Spleen (tissue), 11 donors: ENCODE measurements at regions not wholly inside any gene's neighbourhood (a gene's known extent, or its start where the extent isn't known, plus 50 kb on each side); places are given as distances from the start of the nearest gene placed in this dataset.

Experiments
- DNase-seq: peaks from one replicate; pipeline ENCODE4 v3.0.0-alpha.2; 2020
- H3K27ac ChIP-seq, 8 donors: fragments of 200-600 bp; sonication (generic) in 7 of 8; 1 replicate in 4 of 8; 2 replicates in 4 of 8; pipeline versions ENCODE4 v1.5.0 to v1.8.0; 2016 to 2021; ENCODE audit warnings: inconsistent platforms in 4 of 8, mild to moderate bottlenecking in 4 of 8, moderate library complexity in 1 of 8
- H3K27me3 ChIP-seq, 7 donors: fragments of 200-600 bp; sonication (generic) in 6 of 7; replicated peaks in 1 of 7; 1 replicate in 4 of 7; 2 replicates in 3 of 7; pipeline versions ENCODE4 v1.5.0 to v1.8.0; 2016 to 2021; ENCODE audit warnings: inconsistent platforms in 3 of 7, mild to moderate bottlenecking in 1 of 7
- H3K36me3 ChIP-seq, 6 donors: fragments of 200-600 bp; sonication (generic) in 5 of 6; 1 replicate in 4 of 6; 2 replicates in 2 of 6; pipeline versions ENCODE4 v1.5.0 to v1.8.0; 2016 to 2021; ENCODE audit warnings: inconsistent platforms in 2 of 6
- H3K4me1 ChIP-seq, 6 donors: fragments of 200-600 bp; sonication (generic) in 5 of 6; 1 replicate in 3 of 6; 2 replicates in 3 of 6; pipeline versions ENCODE4 v1.5.0 to v1.8.0; 2016 to 2021; ENCODE audit warnings: inconsistent platforms in 3 of 6
- H3K4me3 ChIP-seq, 8 donors: fragments of 200-600 bp; sonication (generic) in 7 of 8; 1 replicate in 4 of 8; 2 replicates in 4 of 8; pipeline versions ENCODE4 v1.5.0 to v1.8.0; 2016 to 2021; ENCODE audit warnings: inconsistent platforms in 4 of 8, mild to moderate bottlenecking in 4 of 8, moderate library complexity in 2 of 8
- H3K9me3 ChIP-seq, 8 donors: fragments of 200-600 bp; sonication (generic) in 7 of 8; 1 replicate in 4 of 8; 2 replicates in 4 of 8; pipeline versions ENCODE4 v1.5.0 to v1.8.0; 2016 to 2021; ENCODE audit warnings: inconsistent platforms in 4 of 8
- POLR2A ChIP-seq, 3 donors: fragments of 450-650 bp; IDR thresholded peaks; one replicate each; pipeline ENCODE4 v1.5.1; 2017; ENCODE audit warnings: antibody characterized with exemption in 3 of 3, mild to moderate bottlenecking in 1 of 3
- POLR2AphosphoS5 ChIP-seq, 3 donors: sonication (generic); formaldehyde crosslinking; IDR thresholded peaks; one replicate each; pipeline ENCODE4 v1.5.1; 2017; ENCODE audit warnings: antibody characterized with exemption in 3 of 3
- WGBS, 5 donors: extraction: QIAGEN DNeasy Blood & Tissue Kit in 3 of 5; methylation state at CpG; one replicate each; pipeline versions ENCODE4 v1.1.5 to v1.1.7; 2013 to 2018; 5-methylcytosine and 5-hydroxymethylcytosine counted together
- intact Hi-C: fragments of 100-400 bp; cut with DNase I; formaldehyde crosslinking; loops from one replicate; pipeline ENCODE4 v1.15.0; 2023; ENCODE audit warnings: low total_unique reads
- TF ChIP-seq, protein P1 (sequence below), 11 experiments: fragments of 200-600 bp in 7 of 11; fragments of 450-650 bp in 4 of 11; sonication (generic) in 4 of 11; IDR thresholded peaks in 8 of 11; conservative IDR thresholded peaks in 3 of 11; 1 replicate in 7 of 11; 2 replicates in 4 of 11; pipeline versions ENCODE4 v1.4.0 to v1.8.0; 2016 to 2021; ENCODE audit warnings: antibody characterized with exemption in 11 of 11, inconsistent platforms in 4 of 11, mild to moderate bottlenecking in 1 of 11
- donor health status: healthy with polysubstance abuse.
- donor health status: DM: no; HTN: no; CAD: no; lungs with moderate emphysema.
- donor health status: DM: no; HTN: no; CAD: no.
- donor health status: Bipolar disorder and iron deficiency.
- donor health status: healthy.
- donor health status: DM: no; HTN: no; CAD: no.
- donor health status: DM: yes; HTN: yes; CAD: no.

DNA sequence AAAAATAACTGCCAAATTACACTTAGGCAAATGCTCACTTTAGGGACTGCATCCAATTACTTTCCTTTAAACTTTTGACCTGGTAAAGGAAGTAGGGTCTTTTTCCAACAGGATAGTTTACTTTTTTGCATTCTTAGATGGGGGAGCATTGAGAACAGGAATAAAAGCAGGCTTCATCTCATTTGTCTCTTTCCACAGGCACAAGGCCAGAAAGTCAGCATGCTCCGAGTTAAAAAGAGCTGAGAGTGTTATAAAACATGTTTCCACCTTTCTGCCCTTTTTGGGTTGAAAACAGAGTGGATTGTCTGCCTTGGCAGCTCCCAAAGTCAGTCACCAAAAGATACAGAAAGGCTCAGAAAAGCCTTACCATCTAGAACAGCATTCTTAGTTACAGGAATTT is 404.9 kb upstream of the ALCAM start:
- Histone ChIP-seq H3K27ac (no peak overlapping the region), H3K9me3 (no peaks in the 10 kb centered on the region), H3K27me3 (no peaks in the 10 kb centered on the region), H3K4me1 (no peaks in the 10 kb centered on the region), H3K4me3 (no peak overlapping the region), H3K36me3 (no peaks in the 10 kb centered on the region)
- WGBS, 5 donors = 26 to 52% (median 47%) methylated on average over 1 of the region's 1 CpG
- intact Hi-C loops = no loop called here
- DNase-seq = no peak
- TF ChIP-seq, protein P1, sequence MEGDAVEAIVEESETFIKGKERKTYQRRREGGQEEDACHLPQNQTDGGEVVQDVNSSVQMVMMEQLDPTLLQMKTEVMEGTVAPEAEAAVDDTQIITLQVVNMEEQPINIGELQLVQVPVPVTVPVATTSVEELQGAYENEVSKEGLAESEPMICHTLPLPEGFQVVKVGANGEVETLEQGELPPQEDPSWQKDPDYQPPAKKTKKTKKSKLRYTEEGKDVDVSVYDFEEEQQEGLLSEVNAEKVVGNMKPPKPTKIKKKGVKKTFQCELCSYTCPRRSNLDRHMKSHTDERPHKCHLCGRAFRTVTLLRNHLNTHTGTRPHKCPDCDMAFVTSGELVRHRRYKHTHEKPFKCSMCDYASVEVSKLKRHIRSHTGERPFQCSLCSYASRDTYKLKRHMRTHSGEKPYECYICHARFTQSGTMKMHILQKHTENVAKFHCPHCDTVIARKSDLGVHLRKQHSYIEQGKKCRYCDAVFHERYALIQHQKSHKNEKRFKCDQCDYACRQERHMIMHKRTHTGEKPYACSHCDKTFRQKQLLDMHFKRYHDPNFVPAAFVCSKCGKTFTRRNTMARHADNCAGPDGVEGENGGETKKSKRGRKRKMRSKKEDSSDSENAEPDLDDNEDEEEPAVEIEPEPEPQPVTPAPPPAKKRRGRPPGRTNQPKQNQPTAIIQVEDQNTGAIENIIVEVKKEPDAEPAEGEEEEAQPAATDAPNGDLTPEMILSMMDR (IDR thresholded peaks at IDR 0.05 in 8 of 11, conservative IDR thresholded peaks at IDR 0.05 in 3 of 11) = no peak
- TF ChIP-seq POLR2AphosphoS5 (IDR thresholded peaks at IDR 0.05) (no peak), POLR2A (IDR thresholded peaks at IDR 0.05) (no peak)

DNA sequence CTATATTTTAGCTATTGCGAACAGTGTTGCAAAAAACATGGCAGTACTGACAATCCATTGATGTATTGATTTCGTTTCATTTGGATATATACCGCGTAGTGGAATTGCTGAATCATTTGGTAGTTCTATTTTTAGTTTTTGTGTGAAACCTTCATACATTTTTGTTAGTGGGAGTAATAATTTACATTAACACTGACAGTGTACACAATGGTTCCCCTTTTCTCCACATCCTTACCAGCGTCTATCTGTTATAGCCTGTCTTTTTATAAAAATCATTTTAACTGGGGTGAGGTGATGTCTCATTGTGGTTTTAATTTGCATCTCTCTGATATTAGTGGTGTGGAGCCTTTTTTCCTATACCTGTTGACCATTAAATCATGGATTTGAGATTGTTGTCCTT is 392.4 kb upstream of the ALCAM start:
- Histone ChIP-seq H3K4me1 (no peaks in the 10 kb centered on the region), H3K36me3 (no peaks in the 10 kb centered on the region), H3K4me3 (no peak overlapping the region), H3K27ac (no peak overlapping the region), H3K9me3 (peaks cover 0 to 10% (median 0%) of the 10 kb centered on the region in 8 donors), H3K27me3 (no peaks in the 10 kb centered on the region)
- DNase-seq = no peak
- TF ChIP-seq POLR2AphosphoS5 (IDR thresholded peaks at IDR 0.05) (no peak), POLR2A (IDR thresholded peaks at IDR 0.05) (no peak)
- intact Hi-C loops = no loop called here
- WGBS, 5 donors = 28 to 52% (median 37%) methylated on average over 5 of the region's 5 CpGs

DNA sequence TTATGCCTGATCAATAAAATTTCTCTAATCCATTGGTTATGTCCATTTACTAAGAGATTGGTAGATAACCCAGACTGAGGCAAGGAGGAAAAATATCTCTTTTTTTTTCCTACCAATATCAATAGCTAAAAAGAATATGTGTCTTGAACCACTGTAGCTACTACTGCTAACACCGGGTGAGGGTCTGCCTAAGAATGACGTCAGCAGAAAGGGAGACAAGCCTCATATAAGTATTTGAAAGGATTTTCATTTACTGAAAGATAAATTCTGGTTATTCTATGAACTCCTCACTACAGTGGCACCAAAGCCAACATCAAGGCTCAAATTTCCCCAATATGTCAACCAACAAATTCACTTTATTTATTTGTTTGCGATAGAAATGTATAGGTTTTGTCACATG is 389.0 kb upstream of the ALCAM start:
- Histone ChIP-seq H3K27me3 (no peaks in the 10 kb centered on the region), H3K27ac (no peak overlapping the region), H3K9me3 (peaks cover 0 to 10% (median 0%) of the 10 kb centered on the region in 8 donors), H3K4me3 (no peak overlapping the region), H3K4me1 (no peaks in the 10 kb centered on the region), H3K36me3 (no peaks in the 10 kb centered on the region)
- TF ChIP-seq, protein P1 (IDR thresholded peaks at IDR 0.05 in 8 of 11, conservative IDR thresholded peaks at IDR 0.05 in 3 of 11) = no peak
- 84 to 96% (median 89%) methylated on average over 3 of the region's 3 CpGs for WGBS, 5 donors
- intact Hi-C loops = no loop called here
- no peak for DNase-seq

DNA sequence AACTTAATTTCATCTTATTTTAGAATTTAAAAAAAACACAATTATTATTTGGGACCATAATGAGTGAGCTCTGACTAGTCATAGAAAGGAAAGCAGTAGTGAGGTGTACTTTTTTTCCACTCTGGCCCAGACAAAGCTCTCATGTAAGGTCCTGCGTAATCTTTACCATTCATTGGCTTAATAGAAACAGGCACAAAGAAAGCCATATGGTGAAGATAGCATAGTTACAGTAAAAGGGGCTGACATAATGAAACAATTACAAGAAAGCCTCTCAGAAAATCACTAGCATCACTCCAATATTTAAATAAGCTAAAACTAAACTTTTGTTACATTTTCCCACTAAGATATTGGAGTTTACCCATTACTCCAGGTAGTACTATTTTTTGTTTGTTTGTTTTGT is 384.6 kb upstream of the ALCAM start:
- Histone ChIP-seq H3K27me3 (no peaks in the 10 kb centered on the region), H3K27ac (no peak overlapping the region), H3K4me3 (no peak overlapping the region), H3K36me3 (no peaks in the 10 kb centered on the region), H3K4me1 (no peaks in the 10 kb centered on the region), H3K9me3 (no peaks in the 10 kb centered on the region)
- WGBS, 5 donors = 91 to 94% (median 93%) methylated on average over 1 of the region's 1 CpG
- no peak for DNase-seq
- TF ChIP-seq, protein P1 (IDR thresholded peaks at IDR 0.05 in 8 of 11, conservative IDR thresholded peaks at IDR 0.05 in 3 of 11) = no peak
- intact Hi-C loops = no loop called here

DNA sequence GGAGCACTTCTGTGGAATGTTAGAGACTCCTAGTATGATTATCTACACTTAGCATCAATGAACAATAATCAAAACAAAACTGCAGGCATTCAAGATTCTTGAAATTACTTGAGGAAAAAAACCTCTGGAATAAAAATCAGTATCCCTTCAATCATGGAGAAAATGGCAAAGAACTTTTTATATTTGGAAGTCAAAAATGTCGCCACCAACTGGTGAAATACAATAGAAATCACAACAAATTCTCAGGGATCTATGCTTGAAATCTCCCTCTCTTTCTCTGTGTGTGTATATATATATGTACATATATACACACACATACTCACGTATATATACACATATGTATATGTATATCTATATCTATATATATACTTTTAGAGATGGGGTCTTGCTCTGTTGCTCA is 378.9 kb upstream of the ALCAM start:
- Histone ChIP-seq H3K4me1 (no peaks in the 10 kb centered on the region), H3K4me3 (no peak overlapping the region), H3K27me3 (no peaks in the 10 kb centered on the region), H3K27ac (no peak overlapping the region), H3K36me3 (no peaks in the 10 kb centered on the region), H3K9me3 (no peaks in the 10 kb centered on the region)
- intact Hi-C loops = no loop called here
- 74 to 82% (median 76%) methylated on average over 2 of the region's 2 CpGs for WGBS, 5 donors
- DNase-seq = no peak
- TF ChIP-seq, protein P1 (IDR thresholded peaks at IDR 0.05 in 8 of 11, conservative IDR thresholded peaks at IDR 0.05 in 3 of 11) = no peak
- TF ChIP-seq POLR2A (IDR thresholded peaks at IDR 0.05) (no peak), POLR2AphosphoS5 (IDR thresholded peaks at IDR 0.05) (no peak)
